Dermis microvascular lymphatic vessel endothelial cell (primary cell): ENCODE measurements at regions not wholly inside any gene's neighbourhood (a gene's known extent, or its start where the extent isn't known, plus 50 kb on each side); places are given as distances from the start of the nearest gene placed in this dataset.

Experiments
- DNase-seq, 2 donors: peaks; one replicate each; pipeline versions ENCODE4 v3.0.0 to v3.0.0-alpha.2; 2010; ENCODE audit warnings: low read depth in 2 of 2

DNA sequence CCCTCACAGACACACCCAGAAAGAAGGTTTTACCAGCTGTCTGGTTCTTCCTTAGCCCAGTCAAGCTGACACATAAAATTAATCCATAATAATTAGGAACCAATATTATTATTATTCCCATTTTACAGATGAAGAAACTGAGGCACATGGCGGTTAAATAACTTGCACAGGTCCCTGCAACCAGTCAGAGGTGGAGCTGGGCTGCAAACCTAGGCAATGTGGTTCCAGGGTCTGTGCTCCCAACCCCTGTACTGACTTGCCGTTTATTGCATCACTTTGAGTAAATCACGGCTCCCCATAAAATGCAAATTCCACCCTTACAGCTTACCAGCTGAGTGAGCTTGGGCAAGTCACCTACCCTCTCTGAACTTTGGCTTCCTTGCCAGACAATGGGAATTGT lies 179.2 kb upstream of the POU3F1 start:
- no peak for DNase-seq

DNA sequence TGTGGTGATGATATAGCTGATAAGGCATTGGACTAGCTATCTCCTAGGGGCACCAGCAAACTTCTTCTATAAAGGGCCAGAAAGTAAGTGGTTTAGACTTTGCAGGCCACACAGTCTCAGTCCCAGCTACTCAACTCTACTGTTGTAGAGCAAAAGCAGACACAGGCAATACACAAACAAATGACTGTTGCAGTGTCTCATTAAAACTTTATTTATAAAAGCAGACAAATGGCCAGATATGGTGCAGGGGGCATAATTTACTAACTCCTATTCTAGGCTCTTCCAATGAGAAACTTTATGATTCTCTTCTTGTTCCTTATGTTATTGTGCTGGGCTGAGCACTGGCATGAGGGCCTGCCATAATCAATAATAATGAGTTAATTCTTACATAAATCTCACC lies 176.8 kb upstream of the POU3F1 start:
- no peak for DNase-seq

DNA sequence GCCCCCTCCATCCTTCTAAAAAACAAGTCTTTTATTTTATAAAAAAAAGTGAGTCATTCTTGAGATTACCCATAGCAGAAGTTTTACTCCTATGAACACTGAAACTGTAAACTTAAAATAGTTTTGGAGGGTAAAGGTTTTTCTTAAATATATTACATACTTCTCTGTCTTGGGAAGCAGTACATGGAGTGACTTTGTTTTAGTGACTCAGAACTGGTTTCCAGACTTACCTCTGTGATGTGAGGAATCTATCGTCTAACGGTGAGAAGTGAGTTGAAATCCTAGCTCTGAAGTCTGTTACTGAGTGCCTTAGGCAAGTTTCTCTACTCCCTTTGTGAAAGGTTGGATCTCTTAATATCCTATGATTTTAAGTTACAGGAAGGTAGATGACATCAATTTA lies 176.3 kb upstream of the POU3F1 start:
- DNase-seq, result no peak

DNA sequence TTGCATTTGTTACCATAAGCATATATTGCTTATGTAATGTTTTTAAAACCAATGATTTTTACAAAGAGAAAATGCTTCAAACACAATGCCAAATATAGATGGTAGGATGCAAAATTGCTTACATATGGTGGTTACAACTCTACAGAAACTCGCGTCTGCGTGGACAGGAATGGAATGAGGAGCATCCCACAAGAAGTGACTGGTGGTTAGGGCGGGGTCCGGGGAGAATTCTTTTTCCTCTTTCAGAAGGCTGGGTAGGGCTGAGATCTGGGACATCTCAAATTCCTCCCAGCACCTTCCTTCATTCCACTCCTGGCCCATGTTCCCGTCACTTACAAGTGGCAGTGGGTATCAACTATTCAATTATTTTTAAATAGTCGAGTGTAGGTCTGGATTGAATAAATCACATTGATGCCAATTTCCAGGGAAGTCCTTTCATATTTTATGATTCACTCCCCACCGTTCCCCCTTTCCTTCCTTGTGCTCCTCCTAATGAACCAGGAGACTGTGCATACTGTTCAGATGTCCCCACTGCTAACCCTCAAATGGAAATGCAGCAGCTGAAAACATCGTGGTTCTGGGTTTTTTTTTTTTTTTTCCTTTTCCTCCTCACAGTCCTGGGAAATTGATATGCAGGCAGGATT lies 174.5 kb upstream of the POU3F1 start:
- no peak for DNase-seq

DNA sequence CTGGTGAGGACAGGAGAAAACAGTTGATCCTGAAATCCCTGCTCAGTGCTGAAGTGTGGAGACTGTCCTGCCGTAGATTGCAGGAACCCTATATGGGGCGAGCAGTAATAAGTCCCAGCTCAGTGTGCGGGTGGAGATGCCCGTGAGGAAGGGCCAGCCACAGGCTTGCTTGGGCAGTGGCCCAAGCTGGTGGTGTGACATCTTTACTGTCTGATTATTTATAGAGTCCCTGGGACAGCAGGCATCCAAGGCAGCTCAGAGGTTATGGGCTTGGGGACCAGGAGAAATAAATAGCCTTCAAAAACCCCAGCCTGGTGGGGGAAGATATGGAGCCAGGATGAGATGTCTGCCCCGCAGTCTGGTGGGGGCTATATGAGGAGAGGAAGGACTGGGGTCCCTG lies 170.7 kb upstream of the POU3F1 start:
- DNase-seq, result no peak

DNA sequence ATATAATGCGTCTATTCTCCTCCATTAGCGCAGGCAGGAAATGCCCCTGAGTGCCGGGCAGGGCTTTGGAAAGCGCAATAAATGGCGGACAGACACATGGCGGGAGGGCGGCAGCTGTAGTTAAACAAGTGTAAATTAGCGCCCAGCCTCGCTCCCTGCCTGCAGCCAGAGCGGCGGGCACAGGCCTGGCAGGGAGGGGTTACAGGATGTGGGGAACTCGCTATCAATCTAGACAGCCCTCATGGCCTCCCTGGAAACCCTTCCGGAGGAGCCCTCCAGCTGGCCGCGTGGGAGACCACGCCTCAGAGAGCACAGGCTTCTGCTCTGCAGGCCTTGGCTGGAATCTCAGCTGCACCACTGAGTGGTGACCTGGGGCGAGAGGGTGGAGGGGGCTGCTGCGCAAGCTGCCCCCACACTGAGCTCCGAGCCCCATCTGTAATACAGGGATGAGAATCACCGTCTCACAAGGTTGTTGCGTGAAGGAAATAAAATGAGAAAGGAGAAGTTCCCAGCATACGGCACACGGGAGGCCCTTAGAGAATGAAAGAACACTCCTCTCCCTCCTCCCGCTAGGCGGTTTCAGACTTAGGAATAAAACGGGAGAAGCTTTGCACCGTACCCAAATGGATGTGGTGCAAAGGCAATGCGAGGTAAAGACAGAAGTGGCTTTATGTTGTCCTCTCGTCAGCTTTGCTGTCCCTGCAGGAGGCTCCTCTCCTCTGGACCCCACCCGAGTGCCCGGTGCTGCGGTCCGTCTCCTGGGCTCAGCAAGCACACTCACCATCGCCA lies 167.2 kb upstream of the POU3F1 start:
- DNase-seq, result no peak

DNA sequence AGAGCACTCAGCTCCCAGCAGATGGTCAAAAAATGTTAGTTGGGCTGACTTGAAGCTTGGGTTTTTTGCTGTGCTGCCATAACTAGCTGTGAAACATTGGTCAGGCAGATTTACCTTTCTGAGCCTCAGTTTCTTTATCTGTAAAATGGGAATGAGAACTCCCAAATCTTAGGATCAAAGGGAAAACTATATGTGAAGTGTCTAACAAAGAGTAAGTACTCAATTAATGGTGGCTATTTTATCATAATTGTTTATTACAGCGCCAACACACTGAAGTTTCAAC lies 164.2 kb upstream of the POU3F1 start:
- no peak for DNase-seq

DNA sequence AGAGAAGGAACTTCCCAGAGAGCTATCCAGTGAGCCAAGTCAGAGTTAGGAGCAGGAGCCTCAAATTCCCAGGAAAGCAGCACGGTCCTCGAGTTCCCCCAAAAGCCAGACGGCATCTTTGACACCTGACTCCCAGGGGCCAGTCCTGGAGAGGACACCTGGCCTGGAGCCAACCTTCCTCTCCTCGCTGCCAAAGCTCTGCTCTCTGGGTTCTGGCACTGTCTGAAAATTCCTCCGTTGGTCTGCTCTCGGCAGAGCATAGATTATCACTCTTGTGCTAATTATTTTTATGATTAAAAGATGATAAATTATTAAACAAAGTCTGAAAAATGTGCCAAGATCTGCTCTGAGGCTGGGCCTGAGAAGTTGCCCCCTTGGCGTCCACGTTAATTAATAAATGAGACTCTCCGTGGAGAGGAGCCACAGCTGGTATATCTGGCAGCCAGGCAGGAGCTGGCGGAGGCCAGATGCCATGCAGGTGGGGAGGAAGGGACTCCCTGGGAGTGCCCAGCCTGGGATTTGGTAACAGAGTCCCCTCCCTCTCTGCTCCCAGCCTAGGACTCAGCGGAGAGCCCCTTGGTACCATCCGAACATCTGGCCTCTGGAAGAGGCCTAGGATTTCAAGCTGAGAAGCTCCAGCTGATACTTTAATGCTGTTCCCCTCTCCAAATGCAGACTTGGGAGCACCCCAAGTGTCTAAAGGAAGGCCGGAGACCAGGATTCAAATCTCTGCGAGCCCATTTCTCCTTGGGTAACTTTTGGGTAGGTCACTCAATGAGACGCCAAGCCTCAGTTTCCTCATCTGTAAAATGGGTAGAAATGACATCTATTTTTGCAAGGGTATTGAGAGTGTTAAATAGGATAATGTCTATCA lies 163.7 kb upstream of the POU3F1 start:
- DNase-seq, result no peak

GRCh38 chr1:38208716-38209632 lies 162.4 kb upstream of the POU3F1 start:
- no peak for DNase-seq

DNA sequence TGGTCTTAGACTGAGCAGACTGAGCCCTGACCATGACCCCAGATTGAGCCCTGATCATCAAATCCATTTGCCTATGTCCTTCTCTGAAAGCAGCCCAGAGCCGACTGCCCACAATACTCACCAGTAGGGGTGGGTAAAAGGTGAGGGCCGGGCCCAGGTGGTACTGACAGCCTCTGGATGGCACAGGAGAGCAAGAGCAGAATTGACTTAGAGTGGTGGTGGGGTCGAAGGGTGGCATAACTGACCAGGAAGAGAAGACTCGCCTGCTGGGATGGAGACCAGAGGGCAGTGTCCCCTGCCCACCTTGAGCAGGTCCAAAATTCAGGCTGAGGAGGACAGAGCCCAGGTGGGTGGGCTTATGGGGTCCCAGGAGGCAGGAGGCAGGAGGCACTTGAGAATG lies 161.3 kb upstream of the POU3F1 start:
- DNase-seq, result no peak

DNA sequence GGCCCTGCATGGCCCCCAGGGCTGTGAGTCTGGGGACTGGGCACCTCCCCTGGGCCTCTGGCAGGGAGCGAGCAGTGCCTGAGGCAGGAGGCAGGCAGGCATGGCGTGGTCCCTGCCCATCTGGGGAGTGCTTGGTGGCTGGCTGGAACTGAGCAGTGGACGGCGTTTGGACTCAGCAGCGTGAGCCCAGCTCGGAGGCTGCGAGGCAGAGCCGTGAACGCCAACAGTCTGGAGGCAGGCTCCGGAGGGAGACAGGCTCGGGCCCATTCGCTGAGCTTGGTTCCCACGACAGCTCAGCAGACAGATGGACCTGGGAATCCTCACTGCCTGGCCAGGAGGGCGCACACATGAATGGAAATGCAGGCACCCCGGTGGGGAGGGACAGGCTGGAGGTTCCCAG lies 160.7 kb upstream of the POU3F1 start:
- DNase-seq, result no peak

- no peak for DNase-seq
Observed at GRCh38 chr1:38204698-38205097, 158.1 kb upstream of the POU3F1 start.

DNA sequence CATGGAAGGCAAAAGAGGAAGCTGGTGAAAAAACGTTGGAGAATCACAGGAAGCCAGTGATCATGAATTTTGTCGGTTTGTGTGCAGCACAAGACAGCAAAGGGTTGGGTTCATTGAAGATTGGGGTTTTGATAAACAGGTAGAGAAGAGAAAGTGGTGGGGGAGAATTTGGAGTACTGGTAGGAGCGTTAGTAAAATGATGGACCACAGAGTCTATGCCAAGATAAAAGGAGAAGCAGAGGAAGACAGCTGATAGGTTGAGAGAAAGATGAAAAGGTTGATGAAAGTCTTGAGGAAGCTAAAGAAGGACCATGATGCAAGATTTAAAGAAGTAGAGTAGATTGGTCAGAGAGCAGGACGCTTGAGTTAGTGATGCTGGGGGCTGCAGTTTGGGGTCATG lies 156.8 kb upstream of the POU3F1 start:
- no peak for DNase-seq

- no peak for DNase-seq
Observed at GRCh38 chr1:38201431-38201830, 154.8 kb upstream of the POU3F1 start.

DNA sequence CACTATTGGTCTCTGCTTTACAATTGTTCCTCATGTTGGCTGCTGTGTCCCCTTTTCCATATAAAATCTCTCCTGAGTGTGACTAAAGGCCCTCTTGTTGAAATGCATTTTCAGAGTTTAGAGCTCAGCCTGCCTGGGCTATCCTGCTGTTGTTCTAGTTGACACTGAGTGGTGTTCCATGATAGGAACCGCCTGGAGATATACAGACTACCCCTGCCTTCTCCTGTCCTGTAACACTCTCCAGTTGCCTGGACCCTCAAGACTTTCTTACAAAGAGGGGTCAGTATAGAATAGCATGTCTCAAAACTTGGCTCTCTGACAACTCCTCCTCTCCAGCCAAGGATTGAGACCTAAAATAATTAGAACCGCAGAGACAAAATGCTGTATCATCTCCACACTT lies 152.0 kb upstream of the POU3F1 start:
- DNase-seq, result no peak

GRCh38 chr1:38198099-38198498 lies 151.5 kb upstream of the POU3F1 start:
- DNase-seq, result no peak

- no peak for DNase-seq
Observed at GRCh38 chr1:38197312-38198061, 150.9 kb upstream of the POU3F1 start.

DNA sequence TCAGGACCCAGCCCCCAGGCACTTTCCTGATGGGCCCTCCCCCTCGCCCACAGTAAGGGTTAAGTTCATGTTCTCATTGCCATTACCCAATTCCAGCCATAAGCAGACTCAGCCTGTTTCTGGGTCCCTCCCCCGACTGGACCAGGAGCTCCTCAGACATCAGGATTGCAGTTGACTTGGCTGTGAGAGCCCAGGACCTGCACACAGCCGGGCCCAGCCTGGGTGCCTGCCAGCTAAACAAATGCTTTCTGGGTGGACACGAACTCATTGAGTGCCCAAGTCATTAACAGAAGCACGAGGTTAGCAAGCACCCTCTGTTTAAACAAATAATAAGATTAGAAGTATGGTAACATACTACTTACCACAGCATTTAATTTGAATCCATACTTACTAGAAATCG lies 147.9 kb upstream of the POU3F1 start:
- DNase-seq, result no peak

- DNase-seq, result no peak
Observed at GRCh38 chr1:38193040-38193439, 146.4 kb upstream of the POU3F1 start.

GRCh38 chr1:38191461-38191860 lies 144.9 kb upstream of the POU3F1 start:
- no peak for DNase-seq

DNA sequence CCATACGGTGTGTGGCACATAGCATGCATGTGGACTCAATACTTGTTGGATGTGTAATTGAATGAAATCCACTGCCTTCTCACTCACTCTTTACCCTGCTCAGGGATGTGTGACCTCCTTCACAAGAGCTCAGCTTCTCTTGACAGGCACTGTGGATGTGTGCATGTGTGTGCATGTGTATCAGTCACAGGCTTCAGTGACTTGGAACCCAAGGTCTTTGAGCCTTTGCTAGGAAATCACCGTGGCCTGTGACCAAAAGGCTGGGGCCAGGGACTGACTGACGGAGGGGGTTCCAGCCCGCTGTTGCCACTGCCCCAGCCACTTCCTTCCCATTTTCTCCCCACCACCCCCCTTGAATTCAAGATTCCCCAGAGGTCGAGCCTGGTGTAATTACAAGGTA lies 144.4 kb upstream of the POU3F1 start:
- DNase-seq, result no peak
